WTC11 (cell line): ENCODE measurements at regions not wholly inside any gene's neighbourhood (a gene's known extent, or its start where the extent isn't known, plus 50 kb on each side); places are given as distances from the start of the nearest gene placed in this dataset.
"Not testable (repeated sequence)": the region's sequence is repeated elsewhere in the genome, so short reads cannot be mapped to it uniquely, and the experiment has no call there.

Experiments used
- CBFB ChIP-seq: sonication (generic); formaldehyde crosslinking; IDR thresholded peaks from 2 replicates; pipeline ENCODE4 v1.8.1; 2022; ENCODE audit warnings: mild to moderate bottlenecking, low read depth, missing genetic modification reagents
- CREB1 ChIP-seq: sonication (generic); formaldehyde crosslinking; IDR thresholded peaks from 2 replicates; pipeline ENCODE4 v1.8.0; 2023; ENCODE audit warnings: mild to moderate bottlenecking, missing genetic modification reagents
- EMX1 ChIP-seq: fragments of 250-450 bp; sonication (Bioruptor Pico); IDR thresholded peaks from 2 replicates; pipeline ENCODE4 v1.8.0; 2021; ENCODE audit warnings: mild to moderate bottlenecking
- NR2C2 ChIP-seq: sonication (generic); formaldehyde crosslinking; IDR thresholded peaks from 2 replicates; pipeline ENCODE4 v1.8.0; 2022; ENCODE audit warnings: mild to moderate bottlenecking, missing genetic modification reagents
- TF ChIP-seq, protein P1 (sequence below): sonication (generic); formaldehyde crosslinking; conservative IDR thresholded peaks from 2 replicates; pipeline ENCODE4 v1.8.1; 2022; ENCODE audit warnings: mild to moderate bottlenecking, missing genetic modification reagents
- TF ChIP-seq, protein P2 (sequence below): fragments of 200-600 bp; IDR thresholded peaks from 2 replicates; pipeline ENCODE4 v1.8.0; 2022; ENCODE audit warnings: antibody characterized with exemption

DNA sequence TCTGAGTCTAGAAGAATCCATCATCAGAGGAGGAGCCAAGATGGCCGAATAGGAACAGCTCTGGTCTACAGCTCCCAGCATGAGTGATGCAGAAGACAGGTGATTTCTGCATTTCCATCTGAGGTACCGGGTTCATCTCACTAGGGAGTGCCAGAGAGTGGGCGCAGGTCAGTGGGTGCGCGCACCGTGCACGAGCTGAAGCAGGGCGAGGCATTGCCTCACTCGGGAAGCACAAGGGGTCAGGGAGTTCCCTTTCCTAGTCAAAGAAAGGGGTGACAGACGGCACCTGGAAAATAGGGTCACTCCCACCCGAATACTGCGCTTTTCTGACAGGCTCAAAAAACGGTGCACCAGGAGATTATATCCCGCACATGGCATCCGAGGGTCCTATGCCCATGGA, 837.5 kb downstream of the TAF11L14 start:
- not testable (repeated sequence) for TF ChIP-seq EMX1; NR2C2 (CRISPR knock-in tag); CBFB; CREB1
- TF ChIP-seq, protein P1, sequence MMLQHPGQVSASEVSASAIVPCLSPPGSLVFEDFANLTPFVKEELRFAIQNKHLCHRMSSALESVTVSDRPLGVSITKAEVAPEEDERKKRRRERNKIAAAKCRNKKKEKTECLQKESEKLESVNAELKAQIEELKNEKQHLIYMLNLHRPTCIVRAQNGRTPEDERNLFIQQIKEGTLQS (CRISPR knock-in tag) = not testable (repeated sequence)
- TF ChIP-seq, protein P2, sequence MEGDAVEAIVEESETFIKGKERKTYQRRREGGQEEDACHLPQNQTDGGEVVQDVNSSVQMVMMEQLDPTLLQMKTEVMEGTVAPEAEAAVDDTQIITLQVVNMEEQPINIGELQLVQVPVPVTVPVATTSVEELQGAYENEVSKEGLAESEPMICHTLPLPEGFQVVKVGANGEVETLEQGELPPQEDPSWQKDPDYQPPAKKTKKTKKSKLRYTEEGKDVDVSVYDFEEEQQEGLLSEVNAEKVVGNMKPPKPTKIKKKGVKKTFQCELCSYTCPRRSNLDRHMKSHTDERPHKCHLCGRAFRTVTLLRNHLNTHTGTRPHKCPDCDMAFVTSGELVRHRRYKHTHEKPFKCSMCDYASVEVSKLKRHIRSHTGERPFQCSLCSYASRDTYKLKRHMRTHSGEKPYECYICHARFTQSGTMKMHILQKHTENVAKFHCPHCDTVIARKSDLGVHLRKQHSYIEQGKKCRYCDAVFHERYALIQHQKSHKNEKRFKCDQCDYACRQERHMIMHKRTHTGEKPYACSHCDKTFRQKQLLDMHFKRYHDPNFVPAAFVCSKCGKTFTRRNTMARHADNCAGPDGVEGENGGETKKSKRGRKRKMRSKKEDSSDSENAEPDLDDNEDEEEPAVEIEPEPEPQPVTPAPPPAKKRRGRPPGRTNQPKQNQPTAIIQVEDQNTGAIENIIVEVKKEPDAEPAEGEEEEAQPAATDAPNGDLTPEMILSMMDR = not testable (repeated sequence)
